Ovary (tissue), 3 donors: ENCODE measurements at regions not wholly inside any gene's neighbourhood (a gene's known extent, or its start where the extent isn't known, plus 50 kb on each side); places are given as distances from the start of the nearest gene placed in this dataset.

Experiments
- EP300 ChIP-seq: sonication (generic); formaldehyde crosslinking; IDR thresholded peaks from one replicate; pipeline ENCODE4 v1.6.1; 2017; ENCODE audit warnings: antibody characterized with exemption
- POLR2A ChIP-seq: fragments of 450-650 bp; IDR thresholded peaks from one replicate; pipeline ENCODE4 v1.6.1; 2017; ENCODE audit warnings: antibody characterized with exemption, mild to moderate bottlenecking, moderate library complexity
- TF ChIP-seq, protein P1 (sequence below), 3 donors: fragments of 450-650 bp in 2 of 3; fragments of 200-600 bp in 1 of 3; IDR thresholded peaks; one replicate each; pipeline versions ENCODE4 v1.5.1 to v1.8.0; 2016 to 2022; ENCODE audit warnings: antibody characterized with exemption in 3 of 3, mild to moderate bottlenecking in 1 of 3
- donor health status: DM: no; HTN: no; CAD: no.

GRCh38 chr15:95019907-95020306 lies 788.5 kb downstream of the MCTP2 start:
- TF ChIP-seq, protein P1, sequence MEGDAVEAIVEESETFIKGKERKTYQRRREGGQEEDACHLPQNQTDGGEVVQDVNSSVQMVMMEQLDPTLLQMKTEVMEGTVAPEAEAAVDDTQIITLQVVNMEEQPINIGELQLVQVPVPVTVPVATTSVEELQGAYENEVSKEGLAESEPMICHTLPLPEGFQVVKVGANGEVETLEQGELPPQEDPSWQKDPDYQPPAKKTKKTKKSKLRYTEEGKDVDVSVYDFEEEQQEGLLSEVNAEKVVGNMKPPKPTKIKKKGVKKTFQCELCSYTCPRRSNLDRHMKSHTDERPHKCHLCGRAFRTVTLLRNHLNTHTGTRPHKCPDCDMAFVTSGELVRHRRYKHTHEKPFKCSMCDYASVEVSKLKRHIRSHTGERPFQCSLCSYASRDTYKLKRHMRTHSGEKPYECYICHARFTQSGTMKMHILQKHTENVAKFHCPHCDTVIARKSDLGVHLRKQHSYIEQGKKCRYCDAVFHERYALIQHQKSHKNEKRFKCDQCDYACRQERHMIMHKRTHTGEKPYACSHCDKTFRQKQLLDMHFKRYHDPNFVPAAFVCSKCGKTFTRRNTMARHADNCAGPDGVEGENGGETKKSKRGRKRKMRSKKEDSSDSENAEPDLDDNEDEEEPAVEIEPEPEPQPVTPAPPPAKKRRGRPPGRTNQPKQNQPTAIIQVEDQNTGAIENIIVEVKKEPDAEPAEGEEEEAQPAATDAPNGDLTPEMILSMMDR (IDR thresholded peaks at IDR 0.05) = no peak
- TF ChIP-seq POLR2A (no peak), EP300 (no peak)
